Fibroblast of lung (primary cell): ENCODE measurements at regions not wholly inside any gene's neighbourhood (a gene's known extent, or its start where the extent isn't known, plus 50 kb on each side); places are given as distances from the start of the nearest gene placed in this dataset.

Experiments
- DNase-seq, 2 donors: peaks; one replicate each; pipeline versions ENCODE4 v3.0.0 to v3.0.0-alpha.2; 2010; ENCODE audit warnings: low read depth in 2 of 2
- H2AFZ ChIP-seq: 2 replicates; pipeline ENCODE4 v1.5.1; 2012; ENCODE audit warnings: low read length, control low read depth, inconsistent platforms
- H3K27ac ChIP-seq: 2 replicates; pipeline ENCODE4 v1.5.1; 2011; ENCODE audit warnings: low read length, control low read depth; ENCODE audit not compliant: insufficient read depth
- H3K27me3 ChIP-seq: 2 replicates; pipeline ENCODE4 v1.5.1; 2011; ENCODE audit warnings: mild to moderate bottlenecking, low read length; ENCODE audit not compliant: control insufficient read depth, insufficient read depth
- H3K36me3 ChIP-seq: 2 replicates; pipeline ENCODE4 v1.5.1; 2011; ENCODE audit warnings: low read length; ENCODE audit not compliant: control insufficient read depth, insufficient read depth
- H3K4me1 ChIP-seq: 2 replicates; pipeline ENCODE4 v1.5.1; 2011; ENCODE audit warnings: low read length; ENCODE audit not compliant: control insufficient read depth, insufficient read depth; ENCODE audit errors: extremely low read depth
- H3K4me2 ChIP-seq: 2 replicates; pipeline ENCODE4 v1.5.1; 2011; ENCODE audit warnings: low read length, control low read depth; ENCODE audit not compliant: insufficient read depth; ENCODE audit errors: extremely low read depth
- H3K4me3 ChIP-seq, 4 experiments: fragments of 200-600 bp in 1 of 4; sonication (generic) in 1 of 4; replicated peaks in 1 of 4; 2 replicates each; pipeline ENCODE4 v1.5.1; 2011 to 2016; ENCODE audit warnings: low read length in 4 of 4, low read depth in 3 of 4, mild to moderate bottlenecking in 3 of 4, control low read depth in 2 of 4, inconsistent platforms in 1 of 4, mixed read lengths in 1 of 4; ENCODE audit not compliant: insufficient read depth in 1 of 4; ENCODE audit errors: control extremely low read depth in 1 of 4
- H3K79me2 ChIP-seq: 2 replicates; pipeline ENCODE4 v1.5.1; 2012; ENCODE audit warnings: mild to moderate bottlenecking, low read length, inconsistent platforms; ENCODE audit not compliant: control insufficient read depth, insufficient read depth
- H3K9ac ChIP-seq: 2 replicates; pipeline ENCODE4 v1.5.1; 2011; ENCODE audit warnings: mild to moderate bottlenecking, low read length, control low read depth; ENCODE audit not compliant: insufficient read depth
- H3K9me3 ChIP-seq: 2 replicates; pipeline ENCODE4 v1.5.1; 2012; ENCODE audit warnings: low read depth, low read length; ENCODE audit not compliant: control insufficient read depth, insufficient read depth
- H4K20me1 ChIP-seq: 2 replicates; pipeline ENCODE4 v1.5.1; 2011; ENCODE audit warnings: low read length; ENCODE audit not compliant: control insufficient read depth, insufficient read depth; ENCODE audit errors: extremely low read depth
- EZH2 ChIP-seq: IDR thresholded peaks from 2 replicates; pipeline ENCODE4 v1.5.1; 2012; ENCODE audit warnings: low read length, control low read depth, mild to moderate bottlenecking; ENCODE audit errors: missing control alignments
- TF ChIP-seq, protein P1 (sequence below), 2 donors: IDR thresholded peaks in 1 of 2; conservative IDR thresholded peaks in 1 of 2; 1 replicate in 1 of 2; 2 replicates in 1 of 2; pipeline ENCODE4 v1.5.1; 2011 to 2012; ENCODE audit warnings: low read length in 2 of 2, control low read depth in 1 of 2, inconsistent platforms in 1 of 2, low read depth in 1 of 2, mild to moderate bottlenecking in 1 of 2

DNA sequence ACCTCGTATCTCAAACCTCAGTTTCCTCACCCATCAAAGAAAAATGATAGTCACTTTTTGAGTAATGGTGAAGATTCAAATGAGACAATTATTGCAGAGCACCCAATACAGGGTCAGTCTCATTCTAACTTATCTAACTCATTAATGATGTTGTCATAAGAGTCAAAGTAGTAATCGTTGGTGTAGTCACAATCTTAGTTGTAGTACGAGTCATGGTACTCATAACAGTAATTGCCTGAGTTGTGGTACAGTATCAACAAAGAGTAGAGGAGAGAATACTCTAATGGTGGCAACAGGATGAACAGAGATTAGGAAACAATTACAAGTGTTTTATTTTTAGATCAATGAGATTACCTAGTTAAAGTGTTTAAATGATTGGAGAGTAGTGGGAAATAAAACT is 93.6 kb upstream of the TMTC2 start:
- Histone ChIP-seq H3K9ac (no peak overlapping the region), H4K20me1 (no peaks in the 10 kb centered on the region), H3K27me3 (no peaks in the 10 kb centered on the region), H3K79me2 (no peaks in the 10 kb centered on the region), H3K4me2 (no peak overlapping the region), H2AFZ (no peak overlapping the region), H3K27ac (no peak overlapping the region), H3K4me1 (no peaks in the 10 kb centered on the region), H3K4me3 (no peak overlapping the region), H3K36me3 (no peaks in the 10 kb centered on the region), H3K9me3 (no peaks in the 10 kb centered on the region)
- TF ChIP-seq EZH2, result no peak
- TF ChIP-seq, protein P1, sequence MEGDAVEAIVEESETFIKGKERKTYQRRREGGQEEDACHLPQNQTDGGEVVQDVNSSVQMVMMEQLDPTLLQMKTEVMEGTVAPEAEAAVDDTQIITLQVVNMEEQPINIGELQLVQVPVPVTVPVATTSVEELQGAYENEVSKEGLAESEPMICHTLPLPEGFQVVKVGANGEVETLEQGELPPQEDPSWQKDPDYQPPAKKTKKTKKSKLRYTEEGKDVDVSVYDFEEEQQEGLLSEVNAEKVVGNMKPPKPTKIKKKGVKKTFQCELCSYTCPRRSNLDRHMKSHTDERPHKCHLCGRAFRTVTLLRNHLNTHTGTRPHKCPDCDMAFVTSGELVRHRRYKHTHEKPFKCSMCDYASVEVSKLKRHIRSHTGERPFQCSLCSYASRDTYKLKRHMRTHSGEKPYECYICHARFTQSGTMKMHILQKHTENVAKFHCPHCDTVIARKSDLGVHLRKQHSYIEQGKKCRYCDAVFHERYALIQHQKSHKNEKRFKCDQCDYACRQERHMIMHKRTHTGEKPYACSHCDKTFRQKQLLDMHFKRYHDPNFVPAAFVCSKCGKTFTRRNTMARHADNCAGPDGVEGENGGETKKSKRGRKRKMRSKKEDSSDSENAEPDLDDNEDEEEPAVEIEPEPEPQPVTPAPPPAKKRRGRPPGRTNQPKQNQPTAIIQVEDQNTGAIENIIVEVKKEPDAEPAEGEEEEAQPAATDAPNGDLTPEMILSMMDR (conservative IDR thresholded peaks at IDR 0.05 in 1 of 2, IDR thresholded peaks at IDR 0.05 in 1 of 2; ENCODE audit: low read depth in 1 of 2, low read length in 2 of 2), result no peak
- DNase-seq, result no peak

DNA sequence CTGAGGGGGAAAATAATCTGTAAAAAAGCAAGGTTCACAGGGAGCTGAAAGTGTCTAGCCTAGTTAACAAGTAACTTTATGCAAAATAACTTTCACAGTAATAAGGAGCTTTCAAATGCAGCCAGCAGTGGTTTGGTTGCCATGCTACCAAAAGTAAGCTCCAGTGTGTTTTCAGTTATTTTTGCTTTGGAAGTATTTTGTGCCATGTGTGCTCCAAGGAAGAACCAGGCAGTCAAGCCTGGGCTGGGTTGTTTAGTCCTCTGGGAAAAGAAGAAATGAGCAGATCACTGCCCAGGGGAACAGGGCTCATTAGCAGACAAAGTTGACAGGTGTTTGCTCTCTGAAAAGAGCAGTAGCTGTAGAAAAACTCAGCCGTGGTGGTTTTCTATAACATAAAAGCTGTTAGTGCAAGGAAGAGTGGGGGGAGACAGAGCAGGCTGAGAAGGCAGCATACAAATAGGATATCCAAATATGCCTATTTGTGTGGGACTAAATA is 92.8 kb upstream of the TMTC2 start:
- TF ChIP-seq, protein P1 (conservative IDR thresholded peaks at IDR 0.05 in 1 of 2, IDR thresholded peaks at IDR 0.05 in 1 of 2; ENCODE audit: low read depth in 1 of 2, low read length in 2 of 2), result no peak
- no peak for TF ChIP-seq EZH2
- Histone ChIP-seq H3K36me3 (no peaks in the 10 kb centered on the region), H3K4me1 (no peaks in the 10 kb centered on the region), H3K27me3 (no peaks in the 10 kb centered on the region), H3K9me3 (no peaks in the 10 kb centered on the region), H3K27ac (no peak overlapping the region), H3K4me2 (no peak overlapping the region), H3K9ac (no peak overlapping the region), H4K20me1 (no peaks in the 10 kb centered on the region), H3K79me2 (no peaks in the 10 kb centered on the region), H3K4me3 (no peak overlapping the region), H2AFZ (no peak overlapping the region)
- no peak for DNase-seq

DNA sequence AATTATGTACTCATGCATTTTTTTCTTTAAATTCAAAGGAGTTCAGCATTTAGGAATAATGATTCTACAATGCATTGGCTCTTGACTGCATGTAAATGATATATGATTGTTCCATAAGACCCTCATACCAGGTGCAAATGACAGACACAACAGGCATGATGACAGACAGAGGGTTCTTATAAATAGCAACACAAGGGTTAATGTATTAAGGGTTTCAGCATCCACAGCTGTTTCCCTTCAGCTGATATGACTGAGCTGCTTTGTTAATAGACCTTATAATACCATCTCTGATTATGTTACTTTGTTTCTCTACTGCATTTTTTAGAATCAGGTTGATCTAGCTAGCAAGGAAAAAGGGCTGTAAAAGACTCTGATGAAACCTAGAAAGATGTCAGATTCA is 90.8 kb upstream of the TMTC2 start:
- H3K4me3 ChIP-seq, result no peak overlapping the region
- H3K79me2 ChIP-seq, result no peaks in the 10 kb centered on the region
- no peaks in the 10 kb centered on the region for H3K36me3 ChIP-seq
- H4K20me1 ChIP-seq, result no peaks in the 10 kb centered on the region
- DNase-seq, result no peak
- no peaks in the 10 kb centered on the region for H3K9me3 ChIP-seq
- H3K9ac ChIP-seq, result no peak overlapping the region
- no peak overlapping the region for H3K4me2 ChIP-seq
- H3K27me3 ChIP-seq, result no peaks in the 10 kb centered on the region
- no peak overlapping the region for H2AFZ ChIP-seq
- H3K27ac ChIP-seq, result no peak overlapping the region
- TF ChIP-seq, protein P1 (conservative IDR thresholded peaks at IDR 0.05 in 1 of 2, IDR thresholded peaks at IDR 0.05 in 1 of 2; ENCODE audit: low read depth in 1 of 2, low read length in 2 of 2), result no peak
- no peak for TF ChIP-seq EZH2
- no peaks in the 10 kb centered on the region for H3K4me1 ChIP-seq
